ENCODE measurements at regions not wholly inside any gene's neighbourhood (a gene's known extent, or its start where the extent isn't known, plus 50 kb on each side); places are given as distances from the start of the nearest gene placed in this dataset.

DNA sequence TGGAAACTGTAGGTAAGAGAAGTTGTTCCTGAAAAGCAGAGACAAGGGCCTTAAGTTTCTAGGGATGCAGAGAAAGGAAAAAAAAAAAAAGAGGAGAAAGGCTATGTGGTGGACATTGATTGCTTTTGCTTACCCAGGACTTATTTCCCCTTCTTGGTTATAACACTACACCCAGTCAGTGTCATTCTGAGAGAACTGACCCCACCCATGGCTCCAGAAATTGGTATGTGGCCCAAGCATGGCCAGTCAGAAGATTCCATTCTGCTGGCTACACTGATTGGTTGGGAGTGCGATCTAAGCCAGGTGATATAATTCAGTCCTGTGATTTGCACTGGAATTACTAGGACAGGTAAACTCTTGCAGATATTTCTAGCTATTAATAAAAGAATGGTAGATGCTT, 62.2 kb upstream of the EXOC4 start:
- WGBS (ENCODE audit: low lambda C conversion rate), result 68% methylated on average over 1 of the region's 1 CpG
- no peaks in the 10 kb centered on the region; the same call in 1 of the 2 replicates for H3K27me3 ChIP-seq (ENCODE audit: insufficient read depth)
- H2AFZ ChIP-seq (ENCODE audit: low read depth), result no peak overlapping the region
- no peaks in the 10 kb centered on the region for H3K36me3 ChIP-seq (replicated peaks in 1 of 2; ENCODE audit: control insufficient read depth in 1 of 2, insufficient read depth in 2 of 2, low read length in 1 of 2)
- no peaks in the 10 kb centered on the region for H3K9me2 ChIP-seq
- H3K9me3 ChIP-seq, result no peaks in the 10 kb centered on the region
- H3K4me1 ChIP-seq (ENCODE audit: control insufficient read depth in 1 of 2, insufficient read depth in 2 of 2, low read depth in 1 of 2, low read length in 1 of 2), result peaks cover 0 to 10% of the 10 kb centered on the region in 2 experiments; a peak in 2 of 4 replicates
- ChIA-PET CTCF (interaction anchor here (0.6 to 1.8 kb wide), 2 partner anchors 11 to 79 kb away, joined by 3 to 4 read pairs; no protein-coding TSS in a partner anchor), POLR2A (no interaction called here)
- no peak overlapping the region for H3K9ac ChIP-seq
- H3F3A ChIP-seq (replicated peaks; ENCODE audit: insufficient read depth), result no peaks in the 10 kb centered on the region
- no peak overlapping the region for H3K27ac ChIP-seq (ENCODE audit: low read depth in 2 of 2, low read length in 1 of 2)
- no peaks in the 10 kb centered on the region for H4K20me1 ChIP-seq (ENCODE audit: insufficient read depth)
- no peak overlapping the region for H3K4me3 ChIP-seq (ENCODE audit: low read depth in 2 of 2, low read length in 1 of 2)
- no peak for TF ChIP-seq FOXM1 (IDR thresholded peaks at IDR 0.05; ENCODE audit: low read depth)
- TF ChIP-seq RCOR1 (IDR thresholded peaks at IDR 0.05; ENCODE audit: low read length), result no peak
- TF ChIP-seq, protein P1, sequence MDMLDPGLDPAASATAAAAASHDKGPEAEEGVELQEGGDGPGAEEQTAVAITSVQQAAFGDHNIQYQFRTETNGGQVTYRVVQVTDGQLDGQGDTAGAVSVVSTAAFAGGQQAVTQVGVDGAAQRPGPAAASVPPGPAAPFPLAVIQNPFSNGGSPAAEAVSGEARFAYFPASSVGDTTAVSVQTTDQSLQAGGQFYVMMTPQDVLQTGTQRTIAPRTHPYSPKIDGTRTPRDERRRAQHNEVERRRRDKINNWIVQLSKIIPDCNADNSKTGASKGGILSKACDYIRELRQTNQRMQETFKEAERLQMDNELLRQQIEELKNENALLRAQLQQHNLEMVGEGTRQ (IDR thresholded peaks at IDR 0.05; ENCODE audit: borderline replicate concordance, low read depth, low read length), result no peak
- TF ChIP-seq, protein P2, sequence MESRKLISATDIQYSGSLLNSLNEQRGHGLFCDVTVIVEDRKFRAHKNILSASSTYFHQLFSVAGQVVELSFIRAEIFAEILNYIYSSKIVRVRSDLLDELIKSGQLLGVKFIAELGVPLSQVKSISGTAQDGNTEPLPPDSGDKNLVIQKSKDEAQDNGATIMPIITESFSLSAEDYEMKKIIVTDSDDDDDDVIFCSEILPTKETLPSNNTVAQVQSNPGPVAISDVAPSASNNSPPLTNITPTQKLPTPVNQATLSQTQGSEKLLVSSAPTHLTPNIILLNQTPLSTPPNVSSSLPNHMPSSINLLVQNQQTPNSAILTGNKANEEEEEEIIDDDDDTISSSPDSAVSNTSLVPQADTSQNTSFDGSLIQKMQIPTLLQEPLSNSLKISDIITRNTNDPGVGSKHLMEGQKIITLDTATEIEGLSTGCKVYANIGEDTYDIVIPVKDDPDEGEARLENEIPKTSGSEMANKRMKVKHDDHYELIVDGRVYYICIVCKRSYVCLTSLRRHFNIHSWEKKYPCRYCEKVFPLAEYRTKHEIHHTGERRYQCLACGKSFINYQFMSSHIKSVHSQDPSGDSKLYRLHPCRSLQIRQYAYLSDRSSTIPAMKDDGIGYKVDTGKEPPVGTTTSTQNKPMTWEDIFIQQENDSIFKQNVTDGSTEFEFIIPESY (IDR thresholded peaks at IDR 0.05; ENCODE audit: borderline replicate concordance, low read depth), result no peak
- TF ChIP-seq MXI1 (IDR thresholded peaks at IDR 0.05; ENCODE audit: low read depth, low read length), result no peak
- no peak for TF ChIP-seq YY1 (IDR thresholded peaks at IDR 0.05; ENCODE audit: low read depth)
- TF ChIP-seq, protein P3, sequence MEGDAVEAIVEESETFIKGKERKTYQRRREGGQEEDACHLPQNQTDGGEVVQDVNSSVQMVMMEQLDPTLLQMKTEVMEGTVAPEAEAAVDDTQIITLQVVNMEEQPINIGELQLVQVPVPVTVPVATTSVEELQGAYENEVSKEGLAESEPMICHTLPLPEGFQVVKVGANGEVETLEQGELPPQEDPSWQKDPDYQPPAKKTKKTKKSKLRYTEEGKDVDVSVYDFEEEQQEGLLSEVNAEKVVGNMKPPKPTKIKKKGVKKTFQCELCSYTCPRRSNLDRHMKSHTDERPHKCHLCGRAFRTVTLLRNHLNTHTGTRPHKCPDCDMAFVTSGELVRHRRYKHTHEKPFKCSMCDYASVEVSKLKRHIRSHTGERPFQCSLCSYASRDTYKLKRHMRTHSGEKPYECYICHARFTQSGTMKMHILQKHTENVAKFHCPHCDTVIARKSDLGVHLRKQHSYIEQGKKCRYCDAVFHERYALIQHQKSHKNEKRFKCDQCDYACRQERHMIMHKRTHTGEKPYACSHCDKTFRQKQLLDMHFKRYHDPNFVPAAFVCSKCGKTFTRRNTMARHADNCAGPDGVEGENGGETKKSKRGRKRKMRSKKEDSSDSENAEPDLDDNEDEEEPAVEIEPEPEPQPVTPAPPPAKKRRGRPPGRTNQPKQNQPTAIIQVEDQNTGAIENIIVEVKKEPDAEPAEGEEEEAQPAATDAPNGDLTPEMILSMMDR (IDR thresholded peaks at IDR 0.05), result no peak
- TF ChIP-seq EP300 (IDR thresholded peaks at IDR 0.05; ENCODE audit: borderline replicate concordance in 1 of 2, low read depth in 1 of 2, low read length in 1 of 2), result no peak
- TF ChIP-seq, protein P4, sequence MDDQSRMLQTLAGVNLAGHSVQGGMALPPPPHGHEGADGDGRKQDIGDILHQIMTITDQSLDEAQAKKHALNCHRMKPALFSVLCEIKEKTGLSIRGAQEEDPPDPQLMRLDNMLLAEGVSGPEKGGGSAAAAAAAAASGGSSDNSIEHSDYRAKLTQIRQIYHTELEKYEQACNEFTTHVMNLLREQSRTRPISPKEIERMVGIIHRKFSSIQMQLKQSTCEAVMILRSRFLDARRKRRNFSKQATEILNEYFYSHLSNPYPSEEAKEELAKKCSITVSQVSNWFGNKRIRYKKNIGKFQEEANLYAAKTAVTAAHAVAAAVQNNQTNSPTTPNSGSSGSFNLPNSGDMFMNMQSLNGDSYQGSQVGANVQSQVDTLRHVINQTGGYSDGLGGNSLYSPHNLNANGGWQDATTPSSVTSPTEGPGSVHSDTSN (IDR thresholded peaks at IDR 0.05), result no peak
- TF ChIP-seq, protein P5, sequence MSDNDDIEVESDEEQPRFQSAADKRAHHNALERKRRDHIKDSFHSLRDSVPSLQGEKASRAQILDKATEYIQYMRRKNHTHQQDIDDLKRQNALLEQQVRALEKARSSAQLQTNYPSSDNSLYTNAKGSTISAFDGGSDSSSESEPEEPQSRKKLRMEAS (IDR thresholded peaks at IDR 0.05; ENCODE audit: low read depth), result no peak
- no peak overlapping the region for H3K4me2 ChIP-seq
- no peaks in the 10 kb centered on the region for H3K79me2 ChIP-seq (ENCODE audit: insufficient read depth)
- no peak for DNase-seq

DNA sequence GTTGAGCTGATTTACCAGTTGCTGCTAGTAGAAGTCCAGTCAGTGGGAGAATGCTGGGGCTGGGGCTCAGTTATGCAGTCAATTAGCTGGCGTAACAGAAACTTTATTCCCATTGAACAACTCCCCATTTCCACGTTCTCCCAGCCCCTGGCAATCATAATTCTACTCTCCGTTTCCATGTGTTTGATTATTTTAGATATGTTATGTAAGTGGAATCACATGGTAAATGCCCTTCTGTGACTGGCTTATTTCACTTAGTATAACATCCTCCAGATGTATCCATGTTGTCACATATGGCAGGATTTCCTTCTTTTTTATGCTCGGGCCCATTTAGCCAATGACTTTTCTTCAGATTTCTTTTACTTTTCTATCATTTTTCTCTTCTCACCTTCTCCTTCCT, 61.1 kb upstream of the EXOC4 start:
- no peak overlapping the region for H2AFZ ChIP-seq (ENCODE audit: low read depth)
- H3K9me2 ChIP-seq, result no peaks in the 10 kb centered on the region
- ChIA-PET CTCF (interaction anchor here (0.6 to 1.8 kb wide), 4 partner anchors 9 to 80 kb away, joined by 3 to 4 read pairs (median 4); no protein-coding TSS in a partner anchor), POLR2A (no interaction called here)
- 34% methylated on average over 4 of the region's 4 CpGs for WGBS (ENCODE audit: low lambda C conversion rate)
- no peak overlapping the region for H3K27ac ChIP-seq (ENCODE audit: low read depth in 2 of 2, low read length in 1 of 2)
- H3K4me2 ChIP-seq, result no peak overlapping the region
- H3F3A ChIP-seq (replicated peaks; ENCODE audit: insufficient read depth), result no peaks in the 10 kb centered on the region
- peaks cover 0 to 10% of the 10 kb centered on the region in 2 experiments; a peak in 2 of 4 replicates for H3K4me1 ChIP-seq (ENCODE audit: control insufficient read depth in 1 of 2, insufficient read depth in 2 of 2, low read depth in 1 of 2, low read length in 1 of 2)
- H3K27me3 ChIP-seq (ENCODE audit: insufficient read depth), result no peaks in the 10 kb centered on the region; the same call in 1 of the 2 replicates
- peak; percentile 42; the same call in 1 of the 2 replicates for TF ChIP-seq MXI1 (IDR thresholded peaks at IDR 0.05; ENCODE audit: low read depth, low read length)
- peak in 1 of 2 experiments; percentile 74; a peak in 1 of 4 replicates for TF ChIP-seq EP300 (IDR thresholded peaks at IDR 0.05; ENCODE audit: borderline replicate concordance in 1 of 2, low read depth in 1 of 2, low read length in 1 of 2)
- TF ChIP-seq RCOR1 (IDR thresholded peaks at IDR 0.05; ENCODE audit: low read length), result peak; percentile 80
- TF ChIP-seq, protein P2 (IDR thresholded peaks at IDR 0.05; ENCODE audit: borderline replicate concordance, low read depth), result no peak
- TF ChIP-seq CHD2 (IDR thresholded peaks at IDR 0.05; ENCODE audit: low read length, partially characterized antibody), result peak; percentile 21
- 0 out of 2 replicates have a peak, but pooled peaks have one; percentile 1 for TF ChIP-seq SMC3 (IDR thresholded peaks at IDR 0.05; ENCODE audit: low read depth, low read length)
- TF ChIP-seq TEAD4 (IDR thresholded peaks at IDR 0.05; ENCODE audit: borderline replicate concordance, insufficient read depth), result no peak
- no peak overlapping the region for H3K9ac ChIP-seq
- no peaks in the 10 kb centered on the region for H3K79me2 ChIP-seq (ENCODE audit: insufficient read depth)
- no peaks in the 10 kb centered on the region for H4K20me1 ChIP-seq (ENCODE audit: insufficient read depth)
- peak; percentile 36 for DNase-seq
- H3K36me3 ChIP-seq (replicated peaks in 1 of 2; ENCODE audit: control insufficient read depth in 1 of 2, insufficient read depth in 2 of 2, low read length in 1 of 2), result no peaks in the 10 kb centered on the region
- no peak overlapping the region for H3K4me3 ChIP-seq (ENCODE audit: low read depth in 2 of 2, low read length in 1 of 2)
- H3K9me3 ChIP-seq, result no peaks in the 10 kb centered on the region

Measured in SK-N-SH (cell line).